ENCODE measurements at regions not wholly inside any gene's neighbourhood (a gene's known extent, or its start where the extent isn't known, plus 50 kb on each side); places are given as distances from the start of the nearest gene placed in this dataset.

GRCh38 chr5:176181271-176181855, 56.9 kb upstream of the SIMC1 start:
- no peak for TF ChIP-seq CTCF (IDR thresholded peaks at IDR 0.05)
- TF ChIP-seq POLR2A (IDR thresholded peaks at IDR 0.05): no peak

All from lower leg skin (tissue), 3 donors.